Activated CD4-positive, alpha-beta T cell treated with anti-CD3 and anti-CD28 coated beads, Interleukin-2, Interleukin-4, amounts not matched to agents 100 ng/mL and 50 ng/mL, durations not matched to agents 16 hours and 8 hours (primary cell): ENCODE measurements at regions not wholly inside any gene's neighbourhood (a gene's known extent, or its start where the extent isn't known, plus 50 kb on each side); places are given as distances from the start of the nearest gene placed in this dataset.
"Not testable (repeated sequence)": the region's sequence is repeated elsewhere in the genome, so short reads cannot be mapped to it uniquely, and the experiment has no call there.

ENCODE experiments used
- DNase-seq: peaks from one replicate; pipeline ENCODE4 v3.0.0-alpha.2; 2020; ENCODE audit warnings: low spot score

GRCh38 chr10:44004913-44005787 lies 356.5 kb upstream of the ZNF32 start:
- DNase-seq = no peak

GRCh38 chr10:43998021-43998809 lies 349.5 kb upstream of the ZNF32 start:
- no peak for DNase-seq

- DNase-seq = no peak
Measured at GRCh38 chr10:43997330-43997729, 348.6 kb upstream of the ZNF32 start.

- DNase-seq = no peak
Measured at GRCh38 chr10:43994539-43994938, 345.9 kb upstream of the ZNF32 start.

- DNase-seq = not testable (repeated sequence)
Measured at GRCh38 chr10:43992816-43993215, 344.1 kb upstream of the ZNF32 start.

- DNase-seq = no peak
Measured at GRCh38 chr10:43986374-43986773, 337.7 kb upstream of the ZNF32 start.

GRCh38 chr10:43985941-43986340 lies 337.3 kb upstream of the ZNF32 start:
- no peak for DNase-seq

- DNase-seq = no peak
Measured at GRCh38 chr10:43983856-43984271, 335.2 kb upstream of the ZNF32 start.

GRCh38 chr10:43983405-43983804 lies 334.7 kb upstream of the ZNF32 start:
- no peak for DNase-seq

GRCh38 chr10:43982250-43982649 lies 333.6 kb upstream of the ZNF32 start:
- no peak for DNase-seq

- no peak for DNase-seq
Measured at GRCh38 chr10:43981696-43982095, 333.0 kb upstream of the ZNF32 start.

- DNase-seq = no peak
Measured at GRCh38 chr10:43981232-43981631, 332.6 kb upstream of the ZNF32 start.

- DNase-seq = no peak
Measured at GRCh38 chr10:43980715-43981114, 332.0 kb upstream of the ZNF32 start.

- no peak for DNase-seq
Measured at GRCh38 chr10:43980313-43980712, 331.6 kb upstream of the ZNF32 start.

GRCh38 chr10:43979551-43979950 lies 330.9 kb upstream of the ZNF32 start:
- no peak for DNase-seq

- DNase-seq = no peak
Measured at GRCh38 chr10:43978936-43979335, 330.3 kb upstream of the ZNF32 start.

GRCh38 chr10:43978091-43978490 lies 329.4 kb upstream of the ZNF32 start:
- no peak for DNase-seq

GRCh38 chr10:43976292-43976691 lies 327.6 kb upstream of the ZNF32 start:
- DNase-seq = no peak

- DNase-seq = no peak
Measured at GRCh38 chr10:43973801-43974200, 325.1 kb upstream of the ZNF32 start.

GRCh38 chr10:43972976-43973647 lies 324.4 kb upstream of the ZNF32 start:
- no peak for DNase-seq

GRCh38 chr10:43971981-43972380 lies 323.3 kb upstream of the ZNF32 start:
- no peak for DNase-seq

- no peak for DNase-seq
Measured at GRCh38 chr10:43971306-43971705, 322.6 kb upstream of the ZNF32 start.

- DNase-seq = no peak
Measured at GRCh38 chr10:43970717-43971116, 322.0 kb upstream of the ZNF32 start.
